GM23338 (cell line): ENCODE measurements at regions not wholly inside any gene's neighbourhood (a gene's known extent, or its start where the extent isn't known, plus 50 kb on each side); places are given as distances from the start of the nearest gene placed in this dataset.

Experiments used
- ATAC-seq: fragments of 200-7000 bp; cut with Tn5 transposase; 3 replicates; pipeline ENCODE4 v1.9.1; 2020
- DNase-seq: peaks from one replicate; pipeline ENCODE4 v3.0.0-alpha.2; 2015; ENCODE audit warnings: low spot score
- H2AFZ ChIP-seq: fragments of 200-600 bp; sonication (generic); 2 replicates; pipeline ENCODE4 v1.8.0; 2016; ENCODE audit warnings: antibody characterized with exemption, mild to moderate bottlenecking, moderate library complexity
- H3F3A ChIP-seq: fragments of 200-600 bp; sonication (generic); replicated peaks from 2 replicates; pipeline ENCODE4 v1.8.0; 2017; ENCODE audit warnings: antibody characterized with exemption, mixed run types, low read depth
- H3K27ac ChIP-seq: fragments of 200-600 bp; sonication (generic); 2 replicates; pipeline ENCODE4 v1.6.1; 2016; ENCODE audit warnings: low read depth
- H3K27me3 ChIP-seq: fragments of 200-600 bp; sonication (generic); 2 replicates; pipeline ENCODE4 v1.8.0; 2016; ENCODE audit warnings: mild to moderate bottlenecking, mixed run types, moderate library complexity; ENCODE audit not compliant: insufficient read depth
- H3K36me3 ChIP-seq: fragments of 200-600 bp; sonication (generic); 2 replicates; pipeline ENCODE4 v1.8.0; 2016; ENCODE audit warnings: mild to moderate bottlenecking; ENCODE audit not compliant: insufficient read depth
- H3K4me1 ChIP-seq: fragments of 200-600 bp; sonication (generic); 2 replicates; pipeline ENCODE4 v1.8.0; 2016; ENCODE audit warnings: mild to moderate bottlenecking, moderate library complexity; ENCODE audit not compliant: insufficient read depth
- H3K4me2 ChIP-seq: fragments of 200-600 bp; sonication (generic); 2 replicates; pipeline ENCODE4 v1.7.1; 2017; ENCODE audit warnings: mixed run types
- H3K4me3 ChIP-seq: fragments of 200-600 bp; sonication (generic); 2 replicates; pipeline ENCODE4 v1.6.1; 2016; ENCODE audit warnings: mixed run types
- H3K79me2 ChIP-seq: fragments of 200-600 bp; sonication (generic); replicated peaks from 2 replicates; pipeline ENCODE4 v1.8.0; 2017; ENCODE audit warnings: mild to moderate bottlenecking; ENCODE audit not compliant: insufficient read depth
- H3K9me2 ChIP-seq: fragments of 200-600 bp; sonication (generic); 2 replicates; pipeline ENCODE4 v1.8.0; 2017; ENCODE audit not compliant: insufficient read depth
- H4K20me1 ChIP-seq: fragments of 200-600 bp; sonication (generic); replicated peaks from 2 replicates; pipeline ENCODE4 v1.8.0; 2017; ENCODE audit warnings: mild to moderate bottlenecking; ENCODE audit not compliant: insufficient read depth
- H3K27ac Mint-ChIP-seq: 2 replicates; pipeline ENCODE4 v1.8.0; 2020; ENCODE audit warnings: inconsistent platforms, mild to moderate bottlenecking, moderate library complexity, mixed read lengths
- H3K27me3 Mint-ChIP-seq: 3 replicates; pipeline ENCODE4 v1.8.0; 2022; ENCODE audit warnings: low read depth, mild to moderate bottlenecking, moderate library complexity, mixed read lengths, inconsistent platforms; ENCODE audit not compliant: insufficient read depth, poor library complexity
- H3K36me3 Mint-ChIP-seq: 3 replicates; pipeline ENCODE4 v1.8.0; 2021; ENCODE audit warnings: low read depth, mild to moderate bottlenecking, inconsistent platforms, moderate library complexity, mixed read lengths
- H3K4me1 Mint-ChIP-seq: 3 replicates; pipeline ENCODE4 v1.8.0; 2020; ENCODE audit warnings: mild to moderate bottlenecking, inconsistent platforms, mixed read lengths
- H3K4me3 Mint-ChIP-seq: 3 replicates; pipeline ENCODE4 v1.8.0; 2021; ENCODE audit warnings: moderate library complexity, mild to moderate bottlenecking, inconsistent platforms, mixed read lengths
- H3K9me3 Mint-ChIP-seq: 3 replicates; pipeline ENCODE4 v1.8.0; 2020; ENCODE audit warnings: moderate library complexity, mild to moderate bottlenecking, inconsistent platforms, mixed read lengths
- CREB1 ChIP-seq: fragments of 250-450 bp; sonication (Bioruptor Pico); IDR thresholded peaks from 2 replicates; pipeline ENCODE4 v1.5.0; 2020; ENCODE audit warnings: low read depth, mild to moderate bottlenecking, moderate library complexity
- CTCF ChIP-seq, 2 experiments: fragments of 200-600 bp in 1 of 2; sonication (generic) in 1 of 2; conservative IDR thresholded peaks; 2 replicates each; pipeline versions ENCODE4 v1.5.1 to v1.6.1; 2016 to 2017; ENCODE audit warnings: antibody characterized with exemption in 2 of 2, low read depth in 2 of 2, mild to moderate bottlenecking in 2 of 2, moderate library complexity in 1 of 2
- ETS1 ChIP-seq: IDR thresholded peaks from 2 replicates; pipeline ENCODE4 v1.6.1; 2016; ENCODE audit warnings: antibody characterized with exemption
- EZH2 ChIP-seq: fragments of 200-600 bp; sonication (generic); IDR thresholded peaks from one replicate; pipeline ENCODE4 v1.8.0; 2017; ENCODE audit warnings: antibody characterized with exemption, mild to moderate bottlenecking, low read depth; ENCODE audit not compliant: unreplicated experiment
- EZH2phosphoT487 ChIP-seq: fragments of 200-600 bp; sonication (generic); IDR thresholded peaks from one replicate; pipeline ENCODE4 v1.8.1; 2018; ENCODE audit warnings: antibody characterized with exemption; ENCODE audit not compliant: unreplicated experiment
- JUNB ChIP-seq: IDR thresholded peaks from one replicate; pipeline ENCODE4 v1.6.1; 2016; ENCODE audit warnings: antibody characterized with exemption; ENCODE audit not compliant: unreplicated experiment
- NANOG ChIP-seq: IDR thresholded peaks from 2 replicates; pipeline ENCODE4 v1.6.1; 2016; ENCODE audit warnings: antibody characterized with exemption, borderline replicate concordance
- POLR2AphosphoS5 ChIP-seq: IDR thresholded peaks from 2 replicates; pipeline ENCODE4 v1.6.1; 2016; ENCODE audit warnings: antibody characterized with exemption, low read depth
- REST ChIP-seq: IDR thresholded peaks from one replicate; pipeline ENCODE4 v1.6.1; 2018; ENCODE audit warnings: antibody characterized with exemption; ENCODE audit not compliant: unreplicated experiment
- STAT1 ChIP-seq: IDR thresholded peaks from one replicate; pipeline ENCODE4 v1.6.1; 2016; ENCODE audit warnings: antibody characterized with exemption; ENCODE audit not compliant: unreplicated experiment
- ZNF114 ChIP-seq: fragments of 250-450 bp; sonication (Bioruptor Pico); IDR thresholded peaks from 2 replicates; pipeline ENCODE4 v1.5.0; 2020; ENCODE audit warnings: mild to moderate bottlenecking, moderate library complexity
- ZNF331 ChIP-seq: fragments of 250-450 bp; sonication (Bioruptor Pico); IDR thresholded peaks from 2 replicates; pipeline ENCODE4 v1.5.0; 2020; ENCODE audit warnings: low read depth, mild to moderate bottlenecking, moderate library complexity
- ZNF462 ChIP-seq: fragments of 250-450 bp; sonication (Bioruptor Pico); IDR thresholded peaks from 2 replicates; pipeline ENCODE4 v1.5.0; 2020; ENCODE audit warnings: mild to moderate bottlenecking, moderate library complexity

DNA sequence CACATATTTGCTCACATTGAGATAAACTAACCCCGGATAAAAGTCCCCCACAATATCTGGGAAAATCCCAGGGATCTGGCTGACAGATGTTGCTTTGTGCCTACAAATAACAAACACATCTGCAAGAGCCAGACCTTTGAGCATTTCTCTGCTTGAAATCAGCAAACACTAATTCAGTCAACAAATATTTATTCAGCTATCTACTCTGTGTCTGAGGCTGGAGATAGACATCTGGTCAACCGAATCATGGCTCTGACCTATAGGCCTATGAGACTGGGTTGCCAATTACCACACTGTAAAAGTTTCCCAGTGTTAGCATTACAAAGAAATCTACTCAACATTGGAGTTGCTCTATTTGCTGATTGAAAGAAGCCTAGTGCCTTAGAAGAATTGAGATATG is 201.1 kb upstream of the CADPS start:
- Mint-ChIP-seq H3K27me3 (no peaks in the 10 kb centered on the region), H3K9me3 (no peaks in the 10 kb centered on the region), H3K27ac (no peak overlapping the region), H3K4me3 (no peak overlapping the region), H3K36me3 (no peaks in the 10 kb centered on the region), H3K4me1 (peaks cover 10% of the 10 kb centered on the region; the same call in 2 of the 3 replicates)
- H3K27me3 ChIP-seq, result no peaks in the 10 kb centered on the region
- H4K20me1 ChIP-seq, result no peaks in the 10 kb centered on the region
- H2AFZ ChIP-seq, result no peak overlapping the region
- H3F3A ChIP-seq, result no peaks in the 10 kb centered on the region
- peaks cover 6% of the 10 kb centered on the region; the same call in 1 of the 2 replicates for H3K4me1 ChIP-seq
- no peak overlapping the region for H3K27ac ChIP-seq
- H3K36me3 ChIP-seq, result no peaks in the 10 kb centered on the region
- H3K4me3 ChIP-seq, result no peak overlapping the region
- ATAC-seq (peak; percentile 71), DNase-seq (peak; percentile 36)
- H3K4me2 ChIP-seq, result no peak overlapping the region
- no peaks in the 10 kb centered on the region for H3K9me2 ChIP-seq
- no peaks in the 10 kb centered on the region for H3K79me2 ChIP-seq
- TF ChIP-seq POLR2AphosphoS5 (no peak), NANOG (no peak), EZH2phosphoT487 (no peak), CTCF (conservative IDR thresholded peaks at IDR 0.05; ENCODE audit: low read depth in 2 of 2) (no peak), ZNF114 (CRISPR knock-in tag) (no peak), EZH2 (no peak), STAT1 (no peak), ETS1 (no peak), REST (no peak), CREB1 (CRISPR knock-in tag) (no peak), ZNF462 (no peak), JUNB (no peak), ZNF331 (CRISPR knock-in tag) (no peak)
